CD1c-positive myeloid dendritic cell (primary cell): ENCODE measurements at regions not wholly inside any gene's neighbourhood (a gene's known extent, or its start where the extent isn't known, plus 50 kb on each side); places are given as distances from the start of the nearest gene placed in this dataset.
"Not testable (repeated sequence)": the region's sequence is repeated elsewhere in the genome, so short reads cannot be mapped to it uniquely, and the experiment has no call there.

ENCODE experiments used
- DNase-seq: peaks from one replicate; pipeline ENCODE4 v3.0.0-alpha.2; 2016; ENCODE audit errors: extremely low spot score

DNA sequence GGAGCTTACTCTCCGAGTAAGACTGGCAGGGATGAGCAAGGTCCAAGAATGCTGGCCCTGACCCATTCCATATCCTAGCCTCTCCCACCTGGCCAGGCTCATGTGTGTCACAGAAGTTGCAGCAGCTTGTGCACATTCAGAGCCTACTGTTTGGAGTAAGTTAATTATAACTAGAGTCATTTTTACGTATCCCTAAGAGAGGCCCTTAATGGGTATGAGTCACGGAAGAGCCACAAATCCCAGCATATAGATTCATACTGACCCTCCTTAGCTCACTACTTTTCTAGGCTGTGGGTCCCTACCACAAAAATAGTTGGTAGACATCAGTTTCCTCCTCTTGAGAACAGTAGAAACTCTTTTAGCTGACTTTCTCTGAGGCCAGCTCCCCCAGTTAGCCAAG is 118.3 kb upstream of the FRG1 start:
- no peak for DNase-seq

DNA sequence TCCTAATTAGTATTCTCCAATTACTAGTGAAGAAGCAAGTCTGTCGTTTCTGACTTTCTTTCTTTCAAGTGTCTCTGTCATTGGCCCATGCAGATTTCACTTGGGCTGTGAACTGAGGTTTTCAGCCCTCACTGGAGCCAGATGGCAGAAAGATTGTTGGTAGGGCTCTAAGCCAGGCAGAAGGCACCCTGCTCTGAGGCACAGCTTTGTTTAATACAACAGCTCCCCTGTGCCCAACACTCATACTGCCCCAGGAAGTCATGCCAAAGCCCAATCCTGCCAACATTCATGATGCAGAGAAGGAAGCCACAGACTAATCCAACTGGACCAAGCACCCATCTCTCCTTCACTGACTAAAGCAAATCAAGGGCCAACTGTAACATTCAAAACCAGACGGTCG is 117.1 kb upstream of the FRG1 start:
- DNase-seq, result no peak

DNA sequence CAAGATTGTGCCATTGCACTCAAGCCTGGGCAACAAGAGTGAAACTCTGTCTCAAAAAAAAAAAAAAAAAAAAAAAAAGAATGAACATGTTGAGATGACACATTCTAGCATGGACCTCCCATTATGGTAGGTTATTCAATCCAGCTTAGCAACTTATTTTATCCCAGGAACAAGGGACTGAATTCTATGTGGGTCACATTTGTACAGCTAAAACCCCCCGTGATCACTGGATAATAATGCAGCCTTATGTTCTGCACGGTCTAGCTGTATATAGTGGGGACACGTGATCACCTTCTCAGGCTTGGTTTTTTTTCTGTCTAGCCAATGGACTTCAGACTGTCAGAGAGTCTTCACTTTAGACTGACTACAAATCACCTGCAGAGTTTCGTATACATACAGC is 115.2 kb upstream of the FRG1 start:
- no peak for DNase-seq

DNA sequence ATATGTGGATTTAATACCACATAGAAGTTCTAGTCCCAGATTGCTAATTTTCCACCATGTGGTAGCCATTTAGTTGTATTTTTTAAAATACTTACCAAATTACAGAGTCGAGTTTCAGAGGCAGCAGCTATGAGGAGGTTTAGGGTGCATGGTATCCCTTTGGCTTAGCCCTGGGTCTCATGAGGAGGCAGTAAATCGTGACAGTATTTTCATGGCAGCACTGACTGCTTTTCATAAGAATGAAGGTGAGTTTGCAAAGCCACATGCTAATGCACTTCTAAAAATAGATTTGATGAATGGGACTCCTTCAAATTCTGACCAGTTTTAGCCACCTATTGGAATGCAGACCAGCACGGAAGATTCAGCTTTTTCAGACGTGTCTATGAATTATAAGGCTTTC is 114.0 kb upstream of the FRG1 start:
- DNase-seq, result no peak

DNA sequence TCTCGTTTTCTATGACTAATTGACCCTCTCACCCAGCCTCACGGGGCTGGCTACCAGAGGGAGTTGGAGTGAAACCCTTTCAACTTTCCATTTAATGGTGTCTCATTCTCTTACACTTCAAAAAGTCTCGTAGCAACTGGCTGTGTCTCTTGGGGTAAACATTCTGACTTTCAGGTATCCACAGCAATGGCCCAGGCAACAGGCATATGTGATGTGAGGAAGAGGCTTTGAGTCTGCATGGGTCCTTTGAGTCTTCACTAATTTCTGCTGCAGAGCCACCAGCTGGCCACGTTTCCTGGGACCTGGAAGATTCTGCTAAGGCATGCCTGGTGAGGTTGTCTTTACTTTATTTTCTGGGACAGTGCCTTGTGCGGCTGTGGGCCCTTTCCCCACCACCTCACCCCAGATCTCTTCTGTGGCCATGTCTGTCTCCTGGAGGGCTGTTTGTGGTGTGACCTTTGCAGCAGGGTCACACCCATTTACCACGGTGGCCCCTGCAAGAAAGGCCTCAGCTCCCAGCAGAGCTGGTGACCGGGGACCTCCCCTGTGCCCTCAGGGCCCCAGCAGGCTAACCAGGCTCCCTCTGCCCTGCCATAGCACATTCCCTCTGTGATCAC is 112.5 kb upstream of the FRG1 start:
- DNase-seq, result no peak

DNA sequence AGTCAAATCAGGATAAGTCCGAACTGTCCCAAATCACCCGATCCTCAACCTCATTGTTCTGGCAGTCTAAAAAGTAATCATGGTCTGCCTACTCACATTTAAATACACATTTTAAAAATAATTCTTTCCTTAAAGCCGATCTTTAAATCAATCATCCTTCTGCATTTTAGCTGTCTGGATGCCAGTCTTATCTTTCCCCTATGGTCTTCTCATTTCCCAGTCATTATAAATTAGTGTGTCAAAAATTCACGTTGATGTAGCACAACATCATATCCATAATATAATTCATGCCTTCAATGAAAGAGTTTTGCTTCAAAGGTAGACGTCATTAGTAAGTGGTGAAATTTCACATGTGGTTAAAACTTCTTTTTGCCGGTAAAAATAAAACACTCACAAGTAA is 108.1 kb upstream of the FRG1 start:
- DNase-seq, result no peak

DNA sequence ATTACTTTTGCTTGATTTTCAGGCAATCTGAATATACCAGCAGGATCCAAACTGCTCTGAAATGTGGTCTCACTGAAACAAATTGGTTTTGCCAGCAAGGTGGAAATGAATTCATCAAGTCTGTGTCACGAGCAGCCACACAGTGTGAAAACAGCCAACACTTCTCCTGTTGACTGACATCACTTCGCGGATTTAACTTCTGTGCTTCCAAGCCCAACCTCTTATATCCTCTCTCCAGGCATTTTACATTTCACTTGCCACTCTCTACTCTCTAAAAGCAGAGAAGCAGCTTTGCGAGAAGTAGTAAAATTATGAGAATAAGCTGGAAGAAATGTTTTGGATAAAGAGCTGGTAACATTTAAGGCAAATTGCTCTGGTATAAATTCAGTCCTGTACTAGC is 106.1 kb upstream of the FRG1 start:
- DNase-seq, result no peak

DNA sequence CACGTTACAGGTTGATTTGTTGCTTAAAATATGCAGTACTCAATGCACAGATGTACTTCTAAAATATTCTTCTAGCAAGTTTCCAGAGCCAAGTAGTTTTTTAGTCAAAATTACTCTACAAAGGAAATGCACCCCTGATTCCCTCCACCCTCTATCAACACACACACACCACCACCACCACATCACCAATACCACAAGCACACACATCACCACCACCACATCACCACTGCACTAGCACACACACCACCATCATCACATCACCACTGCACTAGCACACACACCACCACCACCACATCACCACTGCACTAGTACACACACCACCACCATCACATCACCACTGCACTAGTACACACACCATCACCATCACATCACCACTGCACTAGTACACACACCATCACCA is 105.2 kb upstream of the FRG1 start:
- DNase-seq, result no peak

DNA sequence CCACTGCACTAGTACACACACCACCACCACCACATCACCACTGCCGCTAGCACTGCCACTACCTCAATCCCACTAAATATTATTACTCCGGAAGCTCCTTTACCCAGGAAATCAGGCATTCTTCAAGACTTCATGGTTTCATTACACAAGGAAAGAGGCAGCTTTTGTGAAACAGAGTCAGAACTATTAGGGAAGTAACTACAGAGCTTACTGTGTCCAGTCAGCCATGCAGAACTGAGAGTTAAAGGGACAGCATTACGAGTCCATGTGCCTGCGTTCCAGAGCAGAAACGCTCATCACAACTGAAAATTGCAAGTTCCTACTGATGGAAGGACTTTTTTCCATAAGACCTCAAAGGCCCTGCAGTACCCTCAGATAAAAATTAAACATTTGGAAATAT is 103.2 kb upstream of the FRG1 start:
- no peak for DNase-seq

DNA sequence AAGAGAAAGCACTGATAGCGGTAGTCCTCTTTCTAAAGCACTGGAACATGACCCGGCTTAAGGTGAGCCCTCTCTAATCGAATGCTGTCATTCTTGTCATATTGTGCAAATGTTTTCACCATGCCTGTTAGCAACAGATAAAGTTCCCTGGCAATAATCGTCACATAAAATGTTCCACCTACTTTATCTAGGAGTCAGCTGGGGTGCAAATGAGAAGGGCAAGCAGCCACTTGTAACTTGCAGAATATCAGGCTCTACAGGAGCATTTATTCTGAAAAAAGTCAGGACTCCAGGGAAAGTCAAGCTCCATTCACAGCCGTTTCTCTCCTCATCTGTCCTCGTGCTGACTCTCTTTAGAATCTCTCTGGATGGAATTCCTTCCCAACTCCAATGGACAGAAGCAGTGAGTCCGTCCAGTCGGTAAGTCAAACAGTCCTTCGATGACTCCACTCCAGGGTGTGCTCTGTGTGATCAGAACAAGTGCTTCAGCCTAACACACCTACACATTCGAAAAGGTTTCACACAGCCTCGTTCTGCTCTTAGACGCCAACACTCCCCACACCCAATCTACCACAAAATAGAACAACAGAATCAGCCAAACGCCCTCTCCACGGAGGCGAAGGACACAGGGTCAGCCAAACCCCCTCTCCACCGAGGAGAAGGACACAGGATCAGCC is 101.7 kb upstream of the FRG1 start:
- DNase-seq, result no peak

DNA sequence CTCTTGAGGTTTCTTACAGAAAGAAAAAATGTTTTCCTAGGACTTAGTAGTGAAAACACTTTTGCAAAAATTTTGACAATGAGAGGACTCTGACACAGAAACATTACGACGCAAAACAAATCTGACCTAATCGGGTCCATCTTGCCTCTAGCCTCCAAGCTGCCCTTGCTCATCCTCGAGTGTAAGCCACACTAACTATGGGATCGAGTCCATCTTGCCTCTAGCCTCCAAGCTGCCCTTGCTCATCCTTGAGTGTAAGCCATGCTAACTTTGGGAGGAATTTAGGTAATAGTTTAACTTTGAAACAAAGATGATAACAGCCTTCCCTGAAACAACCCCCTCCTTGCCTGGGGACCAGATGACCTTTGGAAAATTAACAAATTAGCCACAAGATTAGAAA is 100.3 kb upstream of the FRG1 start:
- DNase-seq, result no peak

DNA sequence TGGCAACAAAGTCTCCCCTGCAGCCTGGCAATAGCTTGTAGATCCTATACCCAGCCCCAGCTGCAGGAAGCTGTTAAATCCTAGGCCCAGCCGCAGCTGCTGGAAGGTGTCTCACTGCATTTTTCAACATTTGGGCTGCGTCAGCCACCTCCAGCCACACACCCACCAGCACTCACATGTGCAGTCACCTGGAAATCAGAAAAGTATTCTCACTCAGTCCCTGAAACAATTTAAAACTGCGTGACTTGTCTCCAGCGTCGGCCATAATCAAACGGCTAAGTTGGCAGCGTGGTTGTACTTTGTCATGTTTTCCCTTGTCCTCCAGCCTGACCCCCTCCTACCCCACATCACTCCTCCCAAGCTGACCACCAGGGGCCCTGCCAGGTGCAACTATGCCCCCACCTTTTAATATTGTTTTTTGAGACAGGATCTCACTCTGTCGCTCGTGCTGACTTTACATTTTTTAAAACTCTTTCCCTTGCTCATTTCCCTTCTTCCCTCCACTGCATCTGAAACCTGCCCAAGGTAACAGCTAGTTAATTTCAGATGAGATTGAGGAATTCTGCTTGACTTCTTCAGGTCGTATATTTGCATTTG is 97.2 kb upstream of the FRG1 start:
- no peak for DNase-seq

DNA sequence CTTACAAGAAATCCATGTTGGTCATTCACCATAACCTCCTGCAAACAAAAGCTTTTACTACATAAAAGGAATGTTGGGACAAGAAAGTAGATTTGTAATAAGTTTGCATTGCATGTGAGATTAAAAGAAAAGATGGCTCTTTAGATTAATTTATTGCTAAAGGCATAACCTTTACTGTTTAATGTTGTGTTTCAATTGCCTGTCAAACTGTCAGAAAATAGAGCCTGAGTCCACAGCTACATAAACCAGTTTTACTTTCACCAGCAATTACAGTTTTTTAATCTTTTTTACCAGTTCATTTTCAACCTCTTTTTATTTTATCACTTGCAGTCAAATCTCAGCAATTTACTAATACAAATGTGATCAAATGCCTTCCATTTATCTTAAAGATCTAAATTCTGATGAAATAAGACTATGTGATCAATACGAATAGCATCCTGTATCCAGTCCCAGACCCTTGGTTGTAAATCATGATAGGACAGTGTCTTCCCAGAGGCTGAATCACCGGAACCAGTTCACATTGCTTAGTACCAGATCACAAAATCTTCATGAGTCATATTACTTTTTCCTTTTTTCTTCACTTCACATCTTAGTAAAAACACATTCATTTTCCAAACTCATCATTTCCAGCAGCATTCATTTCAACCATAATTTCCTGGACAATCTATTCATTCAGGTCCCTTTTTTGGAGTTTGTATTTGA is 95.4 kb upstream of the FRG1 start:
- no peak for DNase-seq

DNA sequence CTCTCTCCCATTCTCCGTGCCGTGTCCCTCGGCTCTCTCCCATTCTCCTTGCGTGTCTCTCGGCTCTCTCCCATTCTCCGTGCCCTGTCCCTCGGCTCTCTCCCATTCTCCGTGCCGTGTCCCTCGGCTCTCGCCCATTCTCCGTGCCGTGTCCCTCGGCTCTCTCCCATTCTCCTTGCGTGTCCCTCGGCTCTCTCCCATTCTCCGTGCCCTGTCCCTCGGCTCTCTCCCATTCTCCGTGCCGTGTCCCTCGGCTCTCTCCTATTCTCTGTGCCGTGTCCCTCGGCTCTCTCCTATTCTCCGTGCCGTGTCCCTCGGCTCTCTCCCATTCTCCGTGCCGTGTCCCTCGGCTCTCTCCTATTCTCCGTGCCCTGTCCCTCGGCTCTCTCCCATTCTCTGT is 94.6 kb upstream of the FRG1 start:
- DNase-seq, result not testable (repeated sequence)

DNA sequence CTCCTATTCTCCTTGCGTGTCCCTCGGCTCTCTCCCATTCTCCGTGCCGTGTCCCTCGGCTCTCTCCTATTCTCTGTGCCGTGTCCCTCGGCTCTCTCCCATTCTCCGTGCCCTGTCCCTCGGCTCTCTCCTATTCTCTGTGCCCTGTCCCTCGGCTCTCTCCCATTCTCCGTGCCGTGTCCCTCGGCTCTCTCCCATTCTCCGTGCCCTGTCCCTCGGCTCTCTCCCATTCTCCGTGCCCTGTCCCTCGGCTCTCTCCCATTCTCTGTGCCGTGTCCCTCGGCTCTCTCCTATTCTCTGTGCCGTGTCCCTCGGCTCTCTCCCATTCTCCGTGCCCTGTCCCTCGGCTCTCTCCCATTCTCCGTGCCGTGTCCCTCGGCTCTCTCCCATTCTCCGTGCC is 94.1 kb upstream of the FRG1 start:
- not testable (repeated sequence) for DNase-seq

DNA sequence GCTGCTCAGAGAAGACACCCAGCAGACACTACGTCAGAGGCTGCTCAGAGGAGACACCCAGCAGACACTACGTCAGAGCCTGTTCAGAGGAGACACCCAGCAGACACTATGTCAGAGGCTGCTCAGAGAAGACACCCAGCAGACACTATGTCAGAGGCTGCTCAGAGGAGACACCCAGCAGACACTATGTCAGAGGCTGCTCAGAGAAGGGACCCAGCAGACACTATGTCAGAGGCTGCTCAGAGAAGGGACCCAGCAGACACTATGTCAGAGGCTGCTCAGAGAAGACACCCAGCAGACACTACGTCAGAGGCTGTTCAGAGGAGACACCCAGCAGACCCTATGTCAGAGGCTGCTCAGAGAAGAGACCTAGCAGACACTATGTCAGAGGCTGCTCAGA is 92.0 kb upstream of the FRG1 start:
- DNase-seq, result not testable (repeated sequence)

DNA sequence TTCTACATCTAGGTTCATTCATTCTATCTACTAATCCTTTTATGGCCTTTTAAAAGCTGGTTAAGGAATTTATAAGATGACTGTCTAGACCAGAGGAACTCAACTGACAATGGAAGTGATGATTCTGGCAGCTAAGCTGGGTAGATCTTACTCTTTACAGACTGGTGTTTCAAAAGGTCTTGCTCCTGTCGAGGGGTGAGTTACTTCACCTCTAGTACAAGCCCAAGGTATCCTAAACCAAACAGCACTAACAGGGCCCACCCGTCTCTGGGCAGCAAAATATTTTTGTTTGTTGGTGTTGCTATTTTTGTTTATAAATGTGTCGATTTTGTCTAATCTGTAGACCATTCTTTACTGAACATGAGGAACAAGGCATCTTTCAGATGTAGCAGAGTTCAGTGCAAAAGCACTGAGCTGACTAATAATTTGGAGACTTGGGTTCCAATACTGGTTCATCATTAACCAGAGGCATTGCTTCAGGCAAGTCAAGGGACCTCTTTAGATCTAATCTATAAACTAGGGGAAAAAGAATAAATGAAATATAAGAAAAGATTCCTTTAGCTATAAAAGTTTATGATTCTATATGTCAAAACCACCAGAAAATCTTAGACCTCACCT is 90.3 kb upstream of the FRG1 start:
- DNase-seq, result no peak

DNA sequence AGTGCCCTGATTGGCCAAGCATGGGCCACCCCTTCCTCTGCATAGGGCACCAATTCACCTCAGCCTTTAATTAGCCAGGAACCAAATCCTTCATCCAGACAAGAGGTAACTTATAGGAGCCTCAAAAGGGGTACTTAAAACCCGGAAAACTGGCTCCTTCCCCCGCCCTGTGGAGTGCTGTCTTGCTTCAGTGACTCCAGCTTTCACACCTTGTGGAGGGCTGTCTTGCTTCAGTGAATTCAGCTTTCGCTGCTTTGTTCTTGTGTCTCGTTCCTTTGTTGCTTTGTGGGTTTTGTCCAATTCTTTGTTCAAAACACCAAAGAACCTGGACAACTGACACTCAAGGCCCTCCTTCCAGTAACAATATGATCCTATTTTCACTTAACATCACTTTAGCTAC is 82.2 kb upstream of the FRG1 start:
- DNase-seq, result no peak

DNA sequence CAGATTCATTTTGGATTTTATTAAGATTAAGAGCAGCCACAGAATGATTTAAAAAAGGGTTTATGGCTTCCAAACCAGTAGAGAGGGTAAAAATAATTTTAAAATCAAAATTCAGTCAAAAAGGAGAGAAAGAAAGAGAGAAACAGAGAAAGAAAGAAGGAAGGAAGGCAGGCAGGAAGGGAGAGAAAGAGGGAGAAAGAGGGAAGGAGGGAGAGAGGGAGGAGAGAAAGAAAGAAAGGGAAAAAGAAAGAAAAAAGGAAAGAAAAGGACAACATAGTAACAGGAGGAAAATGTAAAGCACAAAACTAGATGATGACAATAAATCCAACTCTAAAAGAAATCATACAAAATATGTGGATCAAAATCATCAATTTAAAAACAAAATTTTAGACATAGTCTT is 79.6 kb upstream of the FRG1 start:
- no peak for DNase-seq

DNA sequence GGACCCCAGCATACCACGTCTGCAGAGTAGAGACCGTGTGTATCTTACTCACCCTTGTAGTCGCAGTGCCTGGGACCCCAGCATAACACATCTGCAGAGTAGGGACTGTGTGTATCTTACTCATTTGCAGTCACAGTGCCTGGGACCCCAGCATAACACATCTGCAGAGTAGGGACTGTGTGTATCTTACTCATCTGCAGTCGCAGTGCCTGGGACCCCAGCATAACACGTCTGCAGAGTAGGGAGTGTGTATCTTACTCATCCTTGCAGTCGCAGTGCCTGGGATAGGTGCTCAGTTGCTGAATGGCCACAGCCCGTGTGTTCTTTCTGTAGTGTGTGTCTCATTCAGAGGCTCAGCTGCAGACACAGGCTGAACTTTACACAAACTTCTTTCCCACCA is 71.4 kb upstream of the FRG1 start:
- no peak for DNase-seq

DNA sequence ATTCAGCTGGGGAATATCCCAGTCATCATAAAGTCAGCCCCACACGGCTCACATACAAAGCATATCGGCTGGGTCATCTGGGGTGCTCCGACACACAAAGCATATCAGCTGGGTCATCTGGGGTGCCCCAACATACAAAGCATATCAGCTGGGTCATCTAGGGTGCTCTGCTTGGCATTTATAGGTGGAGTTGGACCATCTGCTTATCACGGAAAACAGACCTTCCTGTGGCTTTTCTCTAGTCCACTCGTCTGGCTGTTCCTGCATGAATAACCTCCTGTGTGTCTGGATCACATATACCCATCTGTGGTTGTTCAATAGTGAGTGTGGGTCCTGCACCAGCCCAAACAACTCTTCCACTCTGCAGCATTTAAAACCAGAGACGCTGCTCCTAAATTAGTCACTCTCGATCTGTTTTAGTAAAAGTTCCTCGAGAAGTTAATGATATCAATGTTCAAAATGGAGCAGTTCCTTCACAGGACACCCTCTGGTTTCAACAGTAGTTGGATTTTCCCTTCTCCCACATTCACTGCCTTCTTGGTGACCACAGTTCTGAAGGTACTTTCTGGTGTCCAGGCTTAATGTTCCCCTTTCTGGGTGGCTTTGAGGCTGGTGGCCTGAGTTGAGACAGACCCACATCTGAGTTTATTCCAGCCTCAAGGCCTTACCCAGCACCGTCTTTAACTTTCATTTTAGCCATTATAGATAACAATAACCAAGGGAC is 70.0 kb upstream of the FRG1 start:
- no peak for DNase-seq

DNA sequence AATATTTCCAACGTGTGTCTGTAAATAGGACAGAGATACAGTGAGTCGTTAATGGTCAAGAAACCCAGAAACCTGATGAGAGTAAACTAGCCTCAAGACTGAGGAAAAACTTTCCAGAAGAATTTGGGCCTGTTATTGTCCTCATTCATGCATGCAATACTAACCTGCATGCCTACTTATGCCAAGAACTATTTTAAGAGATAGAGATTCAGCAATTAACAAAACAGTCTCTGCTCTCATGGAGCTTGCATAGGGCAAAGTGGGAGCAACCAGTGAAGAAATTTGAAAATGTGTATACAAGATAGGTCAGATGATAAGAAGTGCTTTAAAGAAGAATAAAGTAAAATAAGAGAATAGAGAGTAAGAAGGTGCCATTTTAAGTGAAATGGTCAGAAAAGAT is 66.1 kb upstream of the FRG1 start:
- DNase-seq, result no peak
